IPS DF 6.9 (cell line): ENCODE measurements at regions not wholly inside any gene's neighbourhood (a gene's known extent, or its start where the extent isn't known, plus 50 kb on each side); places are given as distances from the start of the nearest gene placed in this dataset.

Experiments used
- DNase-seq: peaks from one replicate; pipeline ENCODE4 v3.0.0-alpha.2; 2013; ENCODE audit warnings: low read depth, low spot score
- H3K27ac ChIP-seq: one replicate; pipeline ENCODE4 v1.5.1; 2013; ENCODE audit warnings: low read length, control low read depth
- H3K27me3 ChIP-seq: 2 replicates; pipeline ENCODE4 v1.6.1; 2013; ENCODE audit warnings: mild to moderate bottlenecking, low read length; ENCODE audit not compliant: control insufficient read depth, insufficient read depth
- H3K36me3 ChIP-seq: 2 replicates; pipeline ENCODE4 v1.6.1; 2013; ENCODE audit warnings: low read length; ENCODE audit not compliant: control insufficient read depth, insufficient read depth
- H3K4me1 ChIP-seq: 2 replicates; pipeline ENCODE4 v1.6.1; 2013; ENCODE audit warnings: low read length; ENCODE audit not compliant: control insufficient read depth, insufficient read depth
- H3K4me3 ChIP-seq: 2 replicates; pipeline ENCODE4 v1.5.1; 2013; ENCODE audit warnings: mild to moderate bottlenecking, low read length
- H3K9me3 ChIP-seq: 2 replicates; pipeline ENCODE4 v1.6.1; 2013; ENCODE audit warnings: low read length, inconsistent platforms; ENCODE audit not compliant: control insufficient read depth, insufficient read depth
- WGBS: extraction: QIAGEN DNeasy Blood & Tissue Kit; methylation state at CpG from one replicate; pipeline ENCODE4 v1.1.7; 2013; ENCODE audit warnings: mixed read lengths, missing lambda C conversion rate; ENCODE audit not compliant: insufficient read length, insufficient coverage; 5-methylcytosine and 5-hydroxymethylcytosine counted together

DNA sequence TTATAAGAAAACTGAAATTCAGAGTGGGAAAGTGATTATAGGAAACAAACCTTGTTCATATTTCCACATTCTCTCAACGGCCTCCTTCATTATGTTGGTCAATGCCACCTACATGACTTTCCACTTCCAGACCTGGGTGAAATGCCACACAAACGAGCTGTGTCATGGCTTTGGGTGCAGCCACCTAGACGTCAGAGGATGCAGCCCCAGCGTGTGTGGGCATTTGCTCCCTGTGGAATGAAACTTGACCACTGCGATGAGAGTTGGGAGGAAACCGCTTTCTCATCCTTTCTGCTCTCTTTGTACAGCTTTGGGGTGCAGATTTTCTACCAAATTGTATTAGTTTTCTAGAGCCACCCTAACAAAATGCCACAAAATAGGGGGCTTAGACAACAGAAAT, 291.0 kb downstream of the CYRIA start:
- no CpG with 5 or more reads among the region's 6 CpGs for WGBS
- Histone ChIP-seq H3K27me3 (no peaks in the 10 kb centered on the region), H3K36me3 (no peaks in the 10 kb centered on the region), H3K9me3 (no peaks in the 10 kb centered on the region), H3K27ac (no peak overlapping the region), H3K4me1 (no peaks in the 10 kb centered on the region), H3K4me3 (no peak overlapping the region)
- no peak for DNase-seq

DNA sequence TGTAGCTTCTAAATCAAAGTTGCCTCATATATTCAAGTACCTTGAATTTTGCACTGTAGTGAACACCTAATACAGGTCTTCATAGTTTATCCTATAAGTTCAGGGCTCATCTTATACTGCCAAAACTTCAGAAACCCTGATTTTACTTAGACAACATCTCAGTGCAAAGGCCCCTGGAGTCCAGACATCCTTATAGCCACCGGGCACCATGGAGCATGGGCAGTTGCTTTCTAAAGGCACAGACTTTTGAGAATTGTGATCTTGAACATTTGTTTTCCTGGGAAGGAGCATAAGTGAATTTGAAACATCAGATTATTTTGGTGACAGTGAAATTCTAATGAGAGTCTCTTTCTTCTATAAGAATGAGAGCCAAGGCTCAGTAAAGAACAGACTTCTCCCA, 292.3 kb downstream of the CYRIA start:
- Histone ChIP-seq H3K27me3 (no peaks in the 10 kb centered on the region), H3K4me1 (no peaks in the 10 kb centered on the region), H3K4me3 (no peak overlapping the region), H3K9me3 (no peaks in the 10 kb centered on the region), H3K36me3 (no peaks in the 10 kb centered on the region), H3K27ac (no peak overlapping the region)
- WGBS: no CpG with 5 or more reads among the region's 1 CpG
- DNase-seq: no peak

DNA sequence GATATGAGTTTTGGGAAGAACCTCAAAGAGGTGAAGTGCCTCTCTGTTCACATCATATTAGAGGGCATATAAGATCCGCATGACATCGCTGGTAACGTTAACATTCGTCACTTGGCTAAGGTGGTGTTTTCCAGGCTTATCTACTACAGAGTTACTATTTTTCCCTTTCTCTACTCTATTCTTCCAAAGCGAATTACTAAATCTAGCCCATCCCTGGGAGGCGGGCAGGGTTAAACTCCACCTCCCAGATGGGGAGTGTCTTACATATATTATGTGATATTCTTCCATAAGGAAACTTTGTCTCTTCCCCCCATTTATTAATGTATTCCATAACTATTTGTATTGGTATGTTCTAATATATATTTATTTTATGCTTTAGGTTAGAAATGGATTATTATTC, 293.9 kb downstream of the CYRIA start:
- Histone ChIP-seq H3K27me3 (no peaks in the 10 kb centered on the region), H3K27ac (no peak overlapping the region), H3K4me1 (no peaks in the 10 kb centered on the region), H3K4me3 (no peak overlapping the region), H3K36me3 (no peaks in the 10 kb centered on the region), H3K9me3 (no peaks in the 10 kb centered on the region)
- WGBS: no CpG with 5 or more reads among the region's 6 CpGs
- no peak for DNase-seq

DNA sequence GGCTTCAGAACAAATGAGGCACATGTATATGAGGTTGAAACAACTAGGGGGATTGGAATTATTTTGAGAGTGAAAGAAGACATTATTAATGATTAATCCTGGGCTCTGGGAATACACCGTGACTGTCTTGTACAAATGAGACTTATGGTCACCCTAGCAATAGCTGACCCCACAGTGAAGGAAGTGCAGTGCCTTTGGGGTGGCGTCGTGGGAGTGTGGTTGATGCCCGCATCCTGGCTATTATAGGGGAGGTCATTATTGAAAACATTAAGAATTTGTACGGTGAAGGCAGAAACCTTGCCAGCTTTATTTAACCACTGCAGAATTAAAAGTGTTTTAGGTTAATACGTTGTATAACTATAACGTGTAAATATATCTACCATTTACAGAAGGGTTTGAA, 296.7 kb downstream of the CYRIA start:
- H3K27ac ChIP-seq: no peak overlapping the region

DNA sequence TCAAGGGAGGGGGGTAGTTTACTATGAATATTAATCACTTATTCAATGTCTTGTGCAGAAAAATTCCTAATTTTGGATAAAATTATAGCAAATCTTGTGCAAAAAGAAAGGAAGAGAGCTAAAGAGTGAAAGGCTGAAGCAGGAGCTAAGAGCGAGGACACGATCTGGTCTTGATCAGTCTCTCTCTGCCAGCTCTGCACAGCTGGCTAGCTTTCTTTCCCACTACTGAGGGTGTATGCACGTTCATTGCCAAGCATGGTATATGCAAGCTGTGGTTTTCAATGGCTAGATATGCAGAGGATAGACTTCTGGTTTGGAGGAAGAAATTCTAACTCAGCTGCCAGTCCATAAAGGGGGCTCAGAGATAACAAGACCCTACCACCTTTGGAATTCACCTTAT, 297.3 kb downstream of the CYRIA start:
- no peaks in the 10 kb centered on the region for H3K36me3 ChIP-seq
- H3K27me3 ChIP-seq: no peaks in the 10 kb centered on the region
- DNase-seq: no peak
- WGBS: no CpG with 5 or more reads among the region's 3 CpGs
- no peak overlapping the region for H3K4me3 ChIP-seq
- H3K4me1 ChIP-seq: no peaks in the 10 kb centered on the region
- no peaks in the 10 kb centered on the region for H3K9me3 ChIP-seq
- no peak overlapping the region for H3K27ac ChIP-seq

More for the DNA sequence above, 296.7 kb downstream of the CYRIA start:
- WGBS: no CpG with 5 or more reads among the region's 7 CpGs
- no peak for DNase-seq
- Histone ChIP-seq H3K27me3 (no peaks in the 10 kb centered on the region), H3K36me3 (no peaks in the 10 kb centered on the region), H3K9me3 (no peaks in the 10 kb centered on the region), H3K4me3 (no peak overlapping the region), H3K4me1 (no peaks in the 10 kb centered on the region)

DNA sequence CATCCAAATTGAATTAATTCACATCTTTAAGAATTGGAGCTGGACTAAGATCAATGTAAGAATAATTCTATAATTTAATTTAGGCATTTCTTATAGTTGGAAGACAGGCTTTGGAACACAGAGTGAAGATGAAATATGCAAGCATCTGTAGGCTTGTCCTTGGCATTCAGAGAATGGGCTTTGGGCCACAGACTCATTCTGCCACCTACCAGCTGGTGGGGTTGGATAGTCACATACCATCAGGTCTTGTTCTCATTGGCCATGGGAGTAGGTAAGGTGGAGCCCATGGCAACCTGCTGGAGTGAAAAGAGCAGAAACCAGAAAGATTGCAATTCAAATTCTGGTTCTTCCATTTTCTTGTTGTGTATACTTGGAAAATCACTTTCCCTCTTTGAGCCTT, 300.3 kb downstream of the CYRIA start:
- H3K36me3 ChIP-seq: no peaks in the 10 kb centered on the region
- no peaks in the 10 kb centered on the region for H3K27me3 ChIP-seq
- H3K9me3 ChIP-seq: no peaks in the 10 kb centered on the region
- H3K4me3 ChIP-seq: no peak overlapping the region
- DNase-seq: no peak
- H3K27ac ChIP-seq: no peak overlapping the region
- H3K4me1 ChIP-seq: no peaks in the 10 kb centered on the region

DNA sequence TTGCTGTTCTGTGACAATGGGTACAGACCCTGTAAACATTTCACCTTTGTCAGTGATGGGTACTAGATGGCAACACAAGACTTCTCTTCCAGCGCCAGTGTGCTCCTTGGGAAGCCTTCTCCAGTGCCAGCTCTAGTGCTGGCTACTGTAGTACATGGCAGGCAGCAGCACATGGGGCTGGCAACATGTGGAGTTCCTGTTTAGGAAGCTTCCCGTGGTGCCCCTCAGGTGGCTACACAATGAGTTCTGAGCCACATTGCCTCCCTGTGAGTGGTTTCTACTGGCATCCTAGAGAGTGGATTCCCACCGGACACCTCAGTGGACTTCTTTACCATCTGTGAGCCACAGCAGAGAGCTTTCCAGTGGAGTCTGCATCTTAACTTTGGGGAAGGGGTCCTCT, 302.1 kb downstream of the CYRIA start:
- WGBS: no CpG with 5 or more reads among the region's 3 CpGs
- Histone ChIP-seq H3K4me1 (no peaks in the 10 kb centered on the region), H3K4me3 (no peak overlapping the region), H3K27ac (no peak overlapping the region), H3K9me3 (no peaks in the 10 kb centered on the region), H3K27me3 (no peaks in the 10 kb centered on the region), H3K36me3 (no peaks in the 10 kb centered on the region)
- DNase-seq: no peak

DNA sequence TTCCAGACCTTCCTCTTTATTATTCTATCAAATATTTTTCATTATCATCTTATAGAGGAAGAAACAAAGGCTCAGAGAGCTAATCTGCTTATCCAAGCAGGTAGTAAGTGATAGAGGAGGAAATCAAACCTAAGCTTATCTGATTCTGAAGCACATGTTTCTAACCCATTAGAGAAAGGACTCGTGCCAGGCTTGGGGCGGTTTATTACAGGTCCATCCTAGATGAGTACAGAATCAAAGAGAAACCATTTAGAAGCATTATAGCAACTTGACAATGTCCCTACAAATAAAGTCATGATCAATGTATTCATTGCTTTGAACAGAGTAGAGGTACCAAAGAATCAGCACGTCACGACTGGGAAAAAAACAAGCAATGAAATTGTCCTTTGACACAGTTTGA, 303.0 kb downstream of the CYRIA start:
- WGBS: no CpG with 5 or more reads among the region's 4 CpGs
- H3K9me3 ChIP-seq: no peaks in the 10 kb centered on the region

DNA sequence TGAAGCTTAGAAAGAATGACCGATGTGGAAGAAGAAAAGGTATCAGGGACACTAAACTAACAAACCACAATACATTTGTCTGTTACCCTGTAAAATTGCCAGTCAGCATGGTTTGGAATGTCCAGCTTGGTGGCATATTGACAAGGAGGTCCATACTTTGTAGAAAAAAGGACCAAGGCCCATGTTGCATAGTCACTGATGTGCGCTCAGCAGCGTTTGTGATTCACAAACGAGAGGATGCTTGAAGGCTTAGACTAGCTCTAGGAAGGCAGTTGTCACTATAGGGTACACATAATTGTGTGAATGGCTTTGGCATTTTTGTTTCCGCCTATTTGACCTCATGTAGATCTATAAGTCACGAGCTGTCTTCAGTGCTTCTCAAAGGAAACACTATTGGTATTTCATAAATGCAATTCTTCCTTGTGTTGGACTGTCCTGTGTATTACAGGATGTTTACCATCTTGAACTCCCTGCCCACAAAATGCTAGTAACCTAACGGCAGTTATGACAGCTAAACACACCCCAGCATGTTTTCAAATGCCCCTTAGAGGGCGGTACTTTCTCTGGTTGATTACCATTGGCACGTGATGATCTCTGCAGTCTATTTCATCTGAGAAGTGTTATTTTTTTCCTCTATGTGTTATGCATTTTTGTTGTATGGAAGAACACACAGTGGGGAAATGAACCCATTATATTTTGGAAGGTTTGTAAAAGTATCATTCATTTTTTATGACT, 304.2 kb downstream of the CYRIA start:
- H3K27me3 ChIP-seq: no peaks in the 10 kb centered on the region
- no peaks in the 10 kb centered on the region for H3K36me3 ChIP-seq
- H3K27ac ChIP-seq: no peak overlapping the region
- no peaks in the 10 kb centered on the region for H3K4me1 ChIP-seq
- no peaks in the 10 kb centered on the region for H3K9me3 ChIP-seq
- no peak for DNase-seq
- no peak overlapping the region for H3K4me3 ChIP-seq
- no CpG with 5 or more reads among the region's 9 CpGs for WGBS

More for the DNA sequence above, 303.0 kb downstream of the CYRIA start:
- Histone ChIP-seq H3K27ac (no peak overlapping the region), H3K27me3 (no peaks in the 10 kb centered on the region), H3K4me1 (no peaks in the 10 kb centered on the region), H3K4me3 (no peak overlapping the region), H3K36me3 (no peaks in the 10 kb centered on the region)
- DNase-seq: no peak

DNA sequence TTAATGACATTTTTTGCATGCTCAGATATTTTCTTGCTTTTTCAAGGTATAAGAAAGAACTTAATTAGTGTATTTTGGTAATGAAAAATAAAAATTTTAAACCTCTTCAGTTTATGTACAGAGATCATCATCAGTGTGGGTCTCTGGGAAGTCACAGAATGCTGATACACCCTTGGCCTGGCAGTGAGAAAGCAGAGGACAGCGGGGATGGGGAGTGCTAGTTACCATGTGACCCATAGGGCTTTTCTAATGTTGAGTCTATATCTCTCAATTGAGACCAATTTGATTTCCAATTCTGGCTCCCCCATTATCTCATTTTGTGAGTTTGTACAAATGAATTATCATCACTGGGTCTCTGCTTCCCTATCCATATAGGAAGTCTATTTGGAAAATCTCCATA, 305.7 kb downstream of the CYRIA start:
- Histone ChIP-seq H3K27ac (no peak overlapping the region), H3K9me3 (no peaks in the 10 kb centered on the region), H3K4me3 (no peak overlapping the region), H3K4me1 (no peaks in the 10 kb centered on the region), H3K36me3 (no peaks in the 10 kb centered on the region), H3K27me3 (no peaks in the 10 kb centered on the region)
- no CpG with 5 or more reads among the region's 1 CpG for WGBS
- DNase-seq: no peak

DNA sequence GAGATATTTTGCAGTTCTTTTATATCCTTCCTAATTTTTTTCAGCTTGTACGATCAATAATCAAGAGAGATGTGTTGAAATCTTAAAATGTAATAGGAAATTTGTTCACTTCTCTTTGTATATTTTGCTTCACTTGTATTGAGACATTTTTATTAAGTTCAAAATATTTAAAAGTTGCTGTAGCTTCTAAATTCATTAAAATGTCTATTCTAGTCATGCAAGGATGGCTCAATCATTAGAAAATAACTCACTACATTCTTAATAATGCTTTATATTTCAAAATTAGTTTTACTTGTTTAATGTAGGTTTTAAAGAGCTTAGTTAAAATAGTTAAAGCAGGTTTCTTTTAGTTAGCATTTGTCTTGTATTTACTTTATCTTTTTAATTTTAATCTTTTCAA, 308.4 kb downstream of the CYRIA start:
- Histone ChIP-seq H3K27me3 (no peaks in the 10 kb centered on the region), H3K4me1 (no peaks in the 10 kb centered on the region), H3K36me3 (no peaks in the 10 kb centered on the region), H3K9me3 (no peaks in the 10 kb centered on the region), H3K27ac (no peak overlapping the region), H3K4me3 (no peak overlapping the region)
- WGBS: no CpG with 5 or more reads among the region's 1 CpG
- DNase-seq: no peak
